ENCODE measurements at regions not wholly inside any gene's neighbourhood (a gene's known extent, or its start where the extent isn't known, plus 50 kb on each side); places are given as distances from the start of the nearest gene placed in this dataset.

DNA sequence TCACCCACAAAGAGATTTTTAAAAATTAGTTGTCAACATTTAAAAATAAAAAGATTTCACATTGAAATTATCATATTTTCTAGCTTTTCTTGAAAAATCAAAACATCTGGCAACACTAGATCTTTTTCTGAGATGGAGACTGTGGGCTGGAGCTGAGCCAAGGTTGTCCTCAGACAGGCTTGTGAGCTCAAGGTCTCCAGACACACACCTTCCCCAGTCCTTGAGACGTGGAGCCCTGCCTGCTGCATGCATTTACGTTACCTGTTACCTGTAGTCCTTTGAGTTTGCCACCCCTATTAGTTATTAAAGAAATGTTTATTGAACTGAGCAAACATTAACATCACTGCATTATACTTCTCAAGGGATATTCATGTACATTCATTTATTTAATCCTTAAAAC lies 87.5 kb upstream of the TLE1 start:
- no CpG with 5 or more reads among the region's 2 CpGs for WGBS (ENCODE audit: extremely low coverage, insufficient coverage, low lambda C conversion rate)
- no peak overlapping the region for H3K4me3 ChIP-seq (ENCODE audit: low read length)
- no peak overlapping the region for H2BK15ac ChIP-seq (replicated peaks; ENCODE audit: low read depth)
- H2BK5ac ChIP-seq (ENCODE audit: low read length) = no peak overlapping the region
- no peaks in the 10 kb centered on the region for H3K79me1 ChIP-seq (ENCODE audit: low read length)
- no peak overlapping the region for H3K4ac ChIP-seq (ENCODE audit: low read depth, low read length)
- H4K5ac ChIP-seq (ENCODE audit: low read length) = no peak overlapping the region
- no peak overlapping the region for H3K27ac ChIP-seq (ENCODE audit: low read depth, low read length)
- H3K23ac ChIP-seq (ENCODE audit: low read length) = no peak overlapping the region
- no peak overlapping the region for H2AK5ac ChIP-seq (ENCODE audit: low read length)
- no peaks in the 10 kb centered on the region for H3K4me1 ChIP-seq (ENCODE audit: control insufficient read depth, low read depth, low read length)
- H3K18ac ChIP-seq (ENCODE audit: low read length) = no peak overlapping the region
- DNase-seq = no peak
- H3K79me2 ChIP-seq (ENCODE audit: control insufficient read depth, insufficient read depth, low read length) = no peaks in the 10 kb centered on the region
- H3K36me3 ChIP-seq (ENCODE audit: control insufficient read depth, insufficient read depth, low read length) = no peaks in the 10 kb centered on the region
- H3K9ac ChIP-seq (ENCODE audit: low read length) = no peak overlapping the region
- H3K56ac ChIP-seq (ENCODE audit: low read length) = no peak overlapping the region
- H4K8ac ChIP-seq (ENCODE audit: low read depth, low read length) = no peak overlapping the region
- no peak overlapping the region for H2BK120ac ChIP-seq (ENCODE audit: low read depth, low read length)
- H3K4me2 ChIP-seq (ENCODE audit: low read length) = no peak overlapping the region
- no peaks in the 10 kb centered on the region for H3K27me3 ChIP-seq (ENCODE audit: insufficient read depth, low read length, poor library complexity)

DNA sequence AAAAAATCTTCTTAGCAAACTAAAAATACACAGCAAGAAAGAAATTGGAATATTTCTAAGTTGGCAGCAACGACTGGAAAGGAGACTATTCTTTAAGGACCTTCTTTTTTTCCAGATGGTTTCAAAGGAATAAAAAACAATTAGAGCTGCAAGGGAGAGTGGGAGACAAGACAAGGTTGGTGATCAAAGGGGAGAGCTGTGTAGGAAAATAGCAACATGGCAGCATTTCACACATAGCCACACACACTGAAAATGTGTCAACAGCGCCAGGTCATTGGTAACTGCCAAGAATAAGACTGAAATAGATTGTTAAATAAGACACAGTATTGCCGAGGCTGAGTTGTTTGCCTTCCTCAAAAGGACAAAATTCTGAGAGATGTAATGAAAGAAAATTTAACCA lies 88.1 kb upstream of the TLE1 start:
- no peaks in the 10 kb centered on the region for H3K27me3 ChIP-seq (ENCODE audit: insufficient read depth, low read length, poor library complexity)
- H3K36me3 ChIP-seq (ENCODE audit: control insufficient read depth, insufficient read depth, low read length) = no peaks in the 10 kb centered on the region
- H3K18ac ChIP-seq (ENCODE audit: low read length) = no peak overlapping the region
- no peak overlapping the region for H2BK120ac ChIP-seq (ENCODE audit: low read depth, low read length)
- H4K8ac ChIP-seq (ENCODE audit: low read depth, low read length) = no peak overlapping the region
- DNase-seq = no peak
- no CpG with 5 or more reads among the region's 3 CpGs for WGBS (ENCODE audit: extremely low coverage, insufficient coverage, low lambda C conversion rate)
- no peak overlapping the region for H4K5ac ChIP-seq (ENCODE audit: low read length)
- no peak overlapping the region for H3K27ac ChIP-seq (ENCODE audit: low read depth, low read length)
- H3K23ac ChIP-seq (ENCODE audit: low read length) = no peak overlapping the region
- no peak overlapping the region for H3K4ac ChIP-seq (ENCODE audit: low read depth, low read length)
- no peaks in the 10 kb centered on the region for H3K4me1 ChIP-seq (ENCODE audit: control insufficient read depth, low read depth, low read length)
- no peak overlapping the region for H3K9ac ChIP-seq (ENCODE audit: low read length)
- H2BK15ac ChIP-seq (replicated peaks; ENCODE audit: low read depth) = no peak overlapping the region
- H3K4me3 ChIP-seq (ENCODE audit: low read length) = no peak overlapping the region
- H2BK5ac ChIP-seq (ENCODE audit: low read length) = no peak overlapping the region
- H3K56ac ChIP-seq (ENCODE audit: low read length) = no peak overlapping the region
- no peak overlapping the region for H3K4me2 ChIP-seq (ENCODE audit: low read length)
- H2AK5ac ChIP-seq (ENCODE audit: low read length) = no peak overlapping the region
- no peaks in the 10 kb centered on the region for H3K79me1 ChIP-seq (ENCODE audit: low read length)
- H3K79me2 ChIP-seq (ENCODE audit: control insufficient read depth, insufficient read depth, low read length) = no peaks in the 10 kb centered on the region

DNA sequence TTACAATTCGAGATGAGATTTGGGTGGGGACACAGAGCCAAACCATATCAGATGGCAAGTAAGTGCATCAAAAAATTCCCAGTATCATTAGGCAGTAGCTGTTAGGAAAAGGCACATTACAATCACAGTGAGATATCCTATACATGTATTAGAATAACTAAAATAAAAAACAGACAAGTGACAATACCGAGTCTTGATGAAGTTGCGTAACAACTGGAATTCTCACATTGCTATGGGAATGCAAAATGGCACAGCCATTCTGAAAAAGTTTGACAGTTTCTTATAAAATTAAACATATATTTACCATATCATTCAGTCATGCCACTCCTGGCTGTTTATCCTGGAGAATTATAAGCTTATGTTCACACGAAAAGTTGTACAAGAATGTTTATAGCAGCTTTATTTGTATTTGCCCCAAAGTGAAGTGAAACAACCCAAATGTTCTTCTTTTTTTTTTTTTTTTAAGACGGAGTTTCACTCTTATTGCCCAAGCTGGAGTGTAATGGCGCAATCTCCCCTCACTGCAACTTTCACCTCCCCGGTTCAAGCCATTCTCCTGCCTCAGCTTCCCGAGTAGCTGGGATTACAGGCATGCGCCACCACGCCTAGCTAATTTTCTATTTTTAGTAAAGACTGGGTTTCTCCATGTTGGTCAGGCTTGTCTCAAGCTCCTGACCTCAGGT lies 93.1 kb upstream of the TLE1 start:
- WGBS (ENCODE audit: extremely low coverage, insufficient coverage, low lambda C conversion rate) = no CpG with 5 or more reads among the region's 10 CpGs
- DNase-seq = no peak
- Histone ChIP-seq H3K27me3 (ENCODE audit: insufficient read depth, low read length, poor library complexity) (no peaks in the 10 kb centered on the region), H3K79me1 (ENCODE audit: low read length) (no peaks in the 10 kb centered on the region), H3K4me1 (ENCODE audit: control insufficient read depth, low read depth, low read length) (no peaks in the 10 kb centered on the region), H2BK15ac (replicated peaks; ENCODE audit: low read depth) (no peak overlapping the region), H2BK120ac (ENCODE audit: low read depth, low read length) (no peak overlapping the region), H2BK5ac (ENCODE audit: low read length) (no peak overlapping the region), H3K4ac (ENCODE audit: low read depth, low read length) (no peak overlapping the region), H4K8ac (ENCODE audit: low read depth, low read length) (no peak overlapping the region), H3K36me3 (ENCODE audit: control insufficient read depth, insufficient read depth, low read length) (no peaks in the 10 kb centered on the region), H3K18ac (ENCODE audit: low read length) (no peak overlapping the region), H3K4me2 (ENCODE audit: low read length) (no peak overlapping the region), H2AK5ac (ENCODE audit: low read length) (no peak overlapping the region), H3K9ac (ENCODE audit: low read length) (no peak overlapping the region), H3K27ac (ENCODE audit: low read depth, low read length) (no peak overlapping the region), H3K4me3 (ENCODE audit: low read length) (no peak overlapping the region), H3K79me2 (ENCODE audit: control insufficient read depth, insufficient read depth, low read length) (no peaks in the 10 kb centered on the region), H3K23ac (ENCODE audit: low read length) (no peak overlapping the region), H3K56ac (ENCODE audit: low read length) (no peak overlapping the region), H4K5ac (ENCODE audit: low read length) (no peak overlapping the region)

GRCh38 chr9:81787747-81788632 lies 98.6 kb upstream of the TLE1 start:
- Histone ChIP-seq H2AK5ac (ENCODE audit: low read length) (no peak overlapping the region), H3K27me3 (ENCODE audit: insufficient read depth, low read length, poor library complexity) (no peaks in the 10 kb centered on the region), H3K4me2 (ENCODE audit: low read length) (no peak overlapping the region), H3K23ac (ENCODE audit: low read length) (no peak overlapping the region), H3K4ac (ENCODE audit: low read depth, low read length) (no peak overlapping the region), H3K79me2 (ENCODE audit: control insufficient read depth, insufficient read depth, low read length) (no peaks in the 10 kb centered on the region), H3K36me3 (ENCODE audit: control insufficient read depth, insufficient read depth, low read length) (no peaks in the 10 kb centered on the region), H3K9ac (ENCODE audit: low read length) (no peak overlapping the region), H3K27ac (ENCODE audit: low read depth, low read length) (no peak overlapping the region), H3K18ac (ENCODE audit: low read length) (no peak overlapping the region), H3K4me1 (ENCODE audit: control insufficient read depth, low read depth, low read length) (peaks cover 10% of the 10 kb centered on the region), H2BK5ac (ENCODE audit: low read length) (no peak overlapping the region), H3K79me1 (ENCODE audit: low read length) (no peaks in the 10 kb centered on the region), H2BK120ac (ENCODE audit: low read depth, low read length) (no peak overlapping the region), H2BK15ac (replicated peaks; ENCODE audit: low read depth) (no peak overlapping the region), H4K5ac (ENCODE audit: low read length) (no peak overlapping the region), H3K4me3 (ENCODE audit: low read length) (no peak overlapping the region), H3K56ac (ENCODE audit: low read length) (no peak overlapping the region), H4K8ac (ENCODE audit: low read depth, low read length) (no peak overlapping the region)
- peak; percentile 16 for DNase-seq
- no CpG with 5 or more reads among the region's 4 CpGs for WGBS (ENCODE audit: extremely low coverage, insufficient coverage, low lambda C conversion rate)

DNA sequence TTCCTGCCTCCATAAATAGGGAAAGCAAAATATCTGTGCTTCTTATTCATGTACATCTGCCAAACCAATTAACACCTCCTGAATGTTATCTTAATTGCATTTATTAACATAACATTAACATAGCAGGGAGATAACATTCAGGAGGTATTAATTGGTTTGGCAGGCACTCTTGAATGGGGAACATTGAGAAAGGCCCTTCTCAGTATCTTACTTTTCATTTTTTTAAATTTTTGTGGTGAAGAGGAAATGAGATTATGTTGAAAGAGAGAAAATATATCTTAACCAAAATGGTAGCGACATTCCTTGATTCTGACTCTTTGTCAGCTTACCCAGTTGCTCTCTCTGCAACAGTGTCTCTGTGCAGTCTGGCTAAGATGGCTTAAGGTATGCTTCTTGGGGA lies 100.4 kb upstream of the TLE1 start:
- H3K4me1 ChIP-seq (ENCODE audit: control insufficient read depth, low read depth, low read length) = peaks cover 10% of the 10 kb centered on the region
- no peak overlapping the region for H3K27ac ChIP-seq (ENCODE audit: low read depth, low read length)
- H3K18ac ChIP-seq (ENCODE audit: low read length) = no peak overlapping the region
- H2BK5ac ChIP-seq (ENCODE audit: low read length) = no peak overlapping the region
- H3K4me3 ChIP-seq (ENCODE audit: low read length) = no peak overlapping the region
- H2AK5ac ChIP-seq (ENCODE audit: low read length) = no peak overlapping the region
- H2BK120ac ChIP-seq (ENCODE audit: low read depth, low read length) = no peak overlapping the region
- no peaks in the 10 kb centered on the region for H3K36me3 ChIP-seq (ENCODE audit: control insufficient read depth, insufficient read depth, low read length)
- no peak overlapping the region for H3K4ac ChIP-seq (ENCODE audit: low read depth, low read length)
- no peak overlapping the region for H3K9ac ChIP-seq (ENCODE audit: low read length)
- H2BK15ac ChIP-seq (replicated peaks; ENCODE audit: low read depth) = no peak overlapping the region
- no peak overlapping the region for H4K8ac ChIP-seq (ENCODE audit: low read depth, low read length)
- H3K56ac ChIP-seq (ENCODE audit: low read length) = no peak overlapping the region
- no peak overlapping the region for H3K4me2 ChIP-seq (ENCODE audit: low read length)
- peak; percentile 80 for DNase-seq
- no CpG with 5 or more reads among the region's 1 CpG for WGBS (ENCODE audit: extremely low coverage, insufficient coverage, low lambda C conversion rate)
- no peaks in the 10 kb centered on the region for H3K79me1 ChIP-seq (ENCODE audit: low read length)
- H3K27me3 ChIP-seq (ENCODE audit: insufficient read depth, low read length, poor library complexity) = no peaks in the 10 kb centered on the region
- H3K79me2 ChIP-seq (ENCODE audit: control insufficient read depth, insufficient read depth, low read length) = no peaks in the 10 kb centered on the region
- no peak overlapping the region for H4K5ac ChIP-seq (ENCODE audit: low read length)
- no peak overlapping the region for H3K23ac ChIP-seq (ENCODE audit: low read length)

Data from mesendoderm (in vitro differentiated cells).